ENCODE measurements at regions not wholly inside any gene's neighbourhood (a gene's known extent, or its start where the extent isn't known, plus 50 kb on each side); places are given as distances from the start of the nearest gene placed in this dataset.

DNA sequence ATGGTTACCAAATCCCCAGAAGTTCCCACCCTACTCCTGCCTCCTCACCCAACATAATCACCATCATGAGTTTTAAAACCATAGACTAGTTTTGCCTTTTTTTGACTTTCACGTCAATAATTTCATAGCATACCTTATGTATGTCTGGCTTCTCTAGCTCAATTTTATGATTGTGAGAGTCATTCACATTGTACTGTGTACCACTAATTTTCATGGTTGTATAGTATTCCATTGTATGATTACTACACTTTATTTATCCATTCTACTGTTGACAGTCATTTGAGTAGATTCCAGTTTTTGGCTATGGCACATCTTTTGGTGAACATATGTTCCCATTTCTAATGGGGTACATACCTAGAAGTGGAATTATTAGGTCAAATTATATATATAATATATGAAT lies 195.3 kb upstream of the TCF21 start:
- dilution Hi-C loops (cut with HindIII; ENCODE audit: low sequenced_read_pairs, unreplicated experiment) (no loop called here), intact Hi-C loops (cut with micrococcal nuclease) (no loop called here), in situ Hi-C loops (cut with MboI; ENCODE audit: low sequenced_read_pairs) (no loop called here)
- TF ChIP-seq, protein P1, sequence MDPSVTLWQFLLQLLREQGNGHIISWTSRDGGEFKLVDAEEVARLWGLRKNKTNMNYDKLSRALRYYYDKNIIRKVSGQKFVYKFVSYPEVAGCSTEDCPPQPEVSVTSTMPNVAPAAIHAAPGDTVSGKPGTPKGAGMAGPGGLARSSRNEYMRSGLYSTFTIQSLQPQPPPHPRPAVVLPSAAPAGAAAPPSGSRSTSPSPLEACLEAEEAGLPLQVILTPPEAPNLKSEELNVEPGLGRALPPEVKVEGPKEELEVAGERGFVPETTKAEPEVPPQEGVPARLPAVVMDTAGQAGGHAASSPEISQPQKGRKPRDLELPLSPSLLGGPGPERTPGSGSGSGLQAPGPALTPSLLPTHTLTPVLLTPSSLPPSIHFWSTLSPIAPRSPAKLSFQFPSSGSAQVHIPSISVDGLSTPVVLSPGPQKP (IDR thresholded peaks at IDR 0.05; ENCODE audit: borderline replicate concordance, low read depth, low read length): no peak
- TF ChIP-seq RFX5 (IDR thresholded peaks at IDR 0.05; ENCODE audit: low read depth, low read length) (no peak), MAFK (IDR thresholded peaks at IDR 0.05; ENCODE audit: low read depth, low read length) (no peak), FOS (IDR thresholded peaks at IDR 0.05; ENCODE audit: low read depth, low read length) (no peak), CHD1 (IDR thresholded peaks at IDR 0.05; ENCODE audit: low read depth, low read length) (no peak), BHLHE40 (IDR thresholded peaks at IDR 0.05; ENCODE audit: low read depth, low read length) (no peak), RCOR1 (IDR thresholded peaks at IDR 0.05; ENCODE audit: insufficient replicate concordance, low read length) (no peak), RAD21 (IDR thresholded peaks at IDR 0.05; ENCODE audit: low read length) (no peak), POLR2A (IDR thresholded peaks at IDR 0.05; ENCODE audit: low read depth, low read length) (no peak)
- TF ChIP-seq, protein P2, sequence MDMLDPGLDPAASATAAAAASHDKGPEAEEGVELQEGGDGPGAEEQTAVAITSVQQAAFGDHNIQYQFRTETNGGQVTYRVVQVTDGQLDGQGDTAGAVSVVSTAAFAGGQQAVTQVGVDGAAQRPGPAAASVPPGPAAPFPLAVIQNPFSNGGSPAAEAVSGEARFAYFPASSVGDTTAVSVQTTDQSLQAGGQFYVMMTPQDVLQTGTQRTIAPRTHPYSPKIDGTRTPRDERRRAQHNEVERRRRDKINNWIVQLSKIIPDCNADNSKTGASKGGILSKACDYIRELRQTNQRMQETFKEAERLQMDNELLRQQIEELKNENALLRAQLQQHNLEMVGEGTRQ (IDR thresholded peaks at IDR 0.05; ENCODE audit: low read depth, low read length): no peak
- no peaks in the 10 kb centered on the region for H3K27me3 ChIP-seq (ENCODE audit: control insufficient read depth, insufficient read depth, low read length)
- WGBS, 2 experiments (ENCODE audit: extremely low coverage in 2 of 2, insufficient read length in 1 of 2): no CpG with 5 or more reads among the region's 1 CpG
- ChIA-PET CTCF (interaction anchor here (0.6 kb wide), 1 partner anchor 10 kb away, joined by 3 read pairs; no protein-coding TSS in a partner anchor), POLR2A (ENCODE audit: unreplicated experiment) (no interaction called here)
- H2BK20ac ChIP-seq (ENCODE audit: low read depth, low read length): no peak overlapping the region
- no peaks in the 10 kb centered on the region for H3K4me1 ChIP-seq (ENCODE audit: control insufficient read depth, insufficient read depth, low read length)
- DNase-seq (no peak), ATAC-seq (ENCODE audit: low read depth) (no peak)
- no peak overlapping the region for H3K27ac ChIP-seq (ENCODE audit: insufficient read depth, low read length)
- H3K79me1 ChIP-seq (ENCODE audit: low read depth in 1 of 2, low read length in 2 of 2): no peaks in the 10 kb centered on the region
- no peak overlapping the region for H3K4me3 ChIP-seq (ENCODE audit: insufficient read depth, low read depth, low read length)
- no peaks in the 10 kb centered on the region; the same call in 1 of the 2 replicates for H3K9me3 ChIP-seq (ENCODE audit: control insufficient read depth, insufficient read depth, low read length)
- H2BK5ac ChIP-seq (ENCODE audit: low read depth, low read length, poor library complexity, severe bottlenecking): no peak overlapping the region
- no peaks in the 10 kb centered on the region for H4K20me1 ChIP-seq (ENCODE audit: insufficient read depth, low read length)
- H3K18ac ChIP-seq (ENCODE audit: low read depth, low read length): no peak overlapping the region
- no peaks in the 10 kb centered on the region for H3K36me3 ChIP-seq (ENCODE audit: control insufficient read depth, insufficient read depth, low read length)
- H4K91ac ChIP-seq (ENCODE audit: insufficient read depth, low read depth, low read length): no peak overlapping the region
- no peak overlapping the region for H2BK120ac ChIP-seq (ENCODE audit: low read depth, low read length)
- H2AK5ac ChIP-seq (ENCODE audit: low read depth, low read length): no peak overlapping the region
- H3K4ac ChIP-seq (ENCODE audit: low read depth, low read length): no peak overlapping the region
- no peak overlapping the region for H3K4me2 ChIP-seq (ENCODE audit: low read depth, low read length)
- H3K14ac ChIP-seq (replicated peaks; ENCODE audit: low read depth, low read length): no peak overlapping the region
- H3K56ac ChIP-seq (ENCODE audit: extremely low read depth, insufficient read depth, low read length): no peak overlapping the region
- H3K23ac ChIP-seq (ENCODE audit: low read depth, low read length): no peak overlapping the region
- H2AK9ac ChIP-seq (replicated peaks; ENCODE audit: low read depth, low read length, poor library complexity): no peak overlapping the region
- no peak overlapping the region for H3K9ac ChIP-seq (ENCODE audit: low read depth, low read length)
- no TSS peak for BruUV-seq (replicated peaks)
- no peak overlapping the region for H4K5ac ChIP-seq (ENCODE audit: low read depth, low read length)
- no peak overlapping the region for H4K8ac ChIP-seq (ENCODE audit: low read depth in 2 of 2, low read length in 2 of 2)
- no peaks in the 10 kb centered on the region for H3K9me1 ChIP-seq (ENCODE audit: insufficient read depth, low read length)
- H2BK15ac ChIP-seq (ENCODE audit: low read depth, low read length): no peak overlapping the region
- H2AFZ ChIP-seq (replicated peaks; ENCODE audit: low read length, poor library complexity): no peak overlapping the region

All from IMR-90 (cell line).